Activated CD4-positive, alpha-beta T cell treated with anti-CD3 and anti-CD28 coated beads, Interleukin-2, amount 50 U/mL, for 1 hour (primary cell): ENCODE measurements at regions not wholly inside any gene's neighbourhood (a gene's known extent, or its start where the extent isn't known, plus 50 kb on each side); places are given as distances from the start of the nearest gene placed in this dataset.
"Not testable (repeated sequence)": the region's sequence is repeated elsewhere in the genome, so short reads cannot be mapped to it uniquely, and the experiment has no call there.

Experiments used
- DNase-seq: peaks from one replicate; pipeline ENCODE4 v3.0.0-alpha.2; 2020

- no peak for DNase-seq
Observed at GRCh38 chr14:54010981-54011380, 54.4 kb upstream of the BMP4 start.

- DNase-seq = no peak
Observed at GRCh38 chr14:54023027-54023426, 66.4 kb upstream of the BMP4 start.

- DNase-seq = no peak
Observed at GRCh38 chr14:54025661-54026060, 69.0 kb upstream of the BMP4 start.

- no peak for DNase-seq
Observed at GRCh38 chr14:54026671-54027070, 70.0 kb upstream of the BMP4 start.

- not testable (repeated sequence) for DNase-seq
Observed at GRCh38 chr14:54030996-54031395, 74.4 kb upstream of the BMP4 start.

- DNase-seq = not testable (repeated sequence)
Observed at GRCh38 chr14:54033285-54033684, 76.7 kb upstream of the BMP4 start.

- no peak for DNase-seq
Observed at GRCh38 chr14:54038724-54039123, 82.1 kb upstream of the BMP4 start.

GRCh38 chr14:54039311-54039710 lies 82.7 kb upstream of the BMP4 start:
- no peak for DNase-seq

GRCh38 chr14:54040846-54041245 lies 84.2 kb upstream of the BMP4 start:
- DNase-seq = no peak

- no peak for DNase-seq
Observed at GRCh38 chr14:54046250-54046649, 89.6 kb upstream of the BMP4 start.

- no peak for DNase-seq
Observed at GRCh38 chr14:54047645-54048308, 91.2 kb upstream of the BMP4 start.

GRCh38 chr14:54048311-54048710 lies 91.7 kb upstream of the BMP4 start:
- DNase-seq = no peak

GRCh38 chr14:54048736-54049135 lies 92.1 kb upstream of the BMP4 start:
- no peak for DNase-seq

- DNase-seq = no peak
Observed at GRCh38 chr14:54050759-54051158, 94.1 kb upstream of the BMP4 start.

GRCh38 chr14:54052696-54053385 lies 96.2 kb upstream of the BMP4 start:
- no peak for DNase-seq

- DNase-seq = no peak
Observed at GRCh38 chr14:54053386-54053745, 96.7 kb upstream of the BMP4 start.

GRCh38 chr14:54058505-54058904 lies 101.9 kb upstream of the BMP4 start:
- DNase-seq = no peak

GRCh38 chr14:54083549-54084239 lies 127.1 kb upstream of the BMP4 start:
- DNase-seq = no peak

GRCh38 chr14:54085232-54085761 lies 128.7 kb upstream of the BMP4 start:
- no peak for DNase-seq

- no peak for DNase-seq
Observed at GRCh38 chr14:54085841-54086240, 129.2 kb upstream of the BMP4 start.

GRCh38 chr14:54086767-54087166 lies 130.1 kb upstream of the BMP4 start:
- DNase-seq = no peak

- no peak for DNase-seq
Observed at GRCh38 chr14:54087376-54087775, 130.8 kb upstream of the BMP4 start.

GRCh38 chr14:54088271-54088670 lies 131.6 kb upstream of the BMP4 start:
- DNase-seq = no peak

- no peak for DNase-seq
Observed at GRCh38 chr14:54090274-54090673, 133.6 kb upstream of the BMP4 start.
